HG02763 (cell line): ENCODE measurements at regions not wholly inside any gene's neighbourhood (a gene's known extent, or its start where the extent isn't known, plus 50 kb on each side); places are given as distances from the start of the nearest gene placed in this dataset.
"Not testable (repeated sequence)": the region's sequence is repeated elsewhere in the genome, so short reads cannot be mapped to it uniquely, and the experiment has no call there.

Experiments used
- ATAC-seq: cut with Tn5 transposase; IDR thresholded peaks from one replicate; pipeline ENCODE4 v1.9.1; 2021; ENCODE audit warnings: mild to moderate bottlenecking, moderate library complexity; ENCODE audit not compliant: unreplicated experiment

GRCh38 chr20:48146877-48147276 lies 361.6 kb upstream of the SULF2 start:
- ATAC-seq = no peak

GRCh38 chr20:48146308-48146707 lies 361.0 kb upstream of the SULF2 start:
- ATAC-seq = no peak

- no peak for ATAC-seq
Observed at GRCh38 chr20:48143435-48144081, 358.3 kb upstream of the SULF2 start.

GRCh38 chr20:48142516-48142773 lies 357.2 kb upstream of the SULF2 start:
- ATAC-seq = no peak

- ATAC-seq = no peak
Observed at GRCh38 chr20:48141660-48142515, 356.6 kb upstream of the SULF2 start.

GRCh38 chr20:48139262-48140041 lies 354.2 kb upstream of the SULF2 start:
- ATAC-seq = no peak

GRCh38 chr20:48132834-48133233 lies 347.6 kb upstream of the SULF2 start:
- ATAC-seq = no peak

GRCh38 chr20:48131581-48131980 lies 346.3 kb upstream of the SULF2 start:
- no peak for ATAC-seq

- ATAC-seq = no peak
Observed at GRCh38 chr20:48129345-48129942, 344.2 kb upstream of the SULF2 start.

GRCh38 chr20:48128436-48128835 lies 343.2 kb upstream of the SULF2 start:
- no peak for ATAC-seq

GRCh38 chr20:48127964-48128363 lies 342.7 kb upstream of the SULF2 start:
- ATAC-seq = not testable (repeated sequence)

GRCh38 chr20:48127133-48127532 lies 341.9 kb upstream of the SULF2 start:
- not testable (repeated sequence) for ATAC-seq

GRCh38 chr20:48126227-48126740 lies 341.0 kb upstream of the SULF2 start:
- no peak for ATAC-seq

- ATAC-seq = no peak
Observed at GRCh38 chr20:48124960-48125359, 339.7 kb upstream of the SULF2 start.

- no peak for ATAC-seq
Observed at GRCh38 chr20:48124181-48124782, 339.0 kb upstream of the SULF2 start.

GRCh38 chr20:48120120-48120519 lies 334.8 kb upstream of the SULF2 start:
- ATAC-seq = no peak

- ATAC-seq = not testable (repeated sequence)
Observed at GRCh38 chr20:48119389-48119788, 334.1 kb upstream of the SULF2 start.

GRCh38 chr20:48115502-48115901 lies 330.2 kb upstream of the SULF2 start:
- no peak for ATAC-seq

GRCh38 chr20:48107560-48107959 lies 322.3 kb upstream of the SULF2 start:
- ATAC-seq = no peak

- ATAC-seq = no peak
Observed at GRCh38 chr20:48106428-48106827, 321.1 kb upstream of the SULF2 start.

GRCh38 chr20:48105526-48105925 lies 320.2 kb upstream of the SULF2 start:
- ATAC-seq = no peak
